IMR-90 (cell line): ENCODE measurements at regions not wholly inside any gene's neighbourhood (a gene's known extent, or its start where the extent isn't known, plus 50 kb on each side); places are given as distances from the start of the nearest gene placed in this dataset.

Experiments
- ATAC-seq: fragments of 200-7000 bp; cut with Tn5 transposase; 2 replicates; pipeline ENCODE4 v1.9.1; 2020; ENCODE audit warnings: low read depth, mild to moderate bottlenecking, moderate library complexity
- BruUV-seq: library from RNA; stranded (reverse); fragments of 400-500 nt; replicated peaks from 2 replicates; lab custom pipeline; 2021; lab: Mats Ljungman, UMichigan
- CTCF ChIA-PET: fragments of 300-600 bp; formaldehyde crosslinking; extraction: SDS; loops from one replicate; lab custom pipeline; 2021; ENCODE audit warnings: antibody characterized with exemption; lab: Yijun Ruan, JAX
- POLR2A ChIA-PET: fragments of 300-600 bp; sonication (Branson Sonifier 250); formaldehyde crosslinking; loops from one replicate; lab custom pipeline; 2022; ENCODE audit warnings: antibody characterized with exemption; ENCODE audit not compliant: unreplicated experiment; lab: Charles Lee
- DNase-seq: peaks from one replicate; pipeline ENCODE4 v3.0.0; 2013
- H2AFZ ChIP-seq: replicated peaks from 2 replicates; pipeline ENCODE3; 2013; ENCODE audit warnings: low read length, mild to moderate bottlenecking; ENCODE audit not compliant: poor library complexity
- H2AK5ac ChIP-seq: 2 replicates; pipeline ENCODE4 v1.6.1; 2013; ENCODE audit warnings: low read depth, low read length, inconsistent platforms
- H2AK9ac ChIP-seq: replicated peaks from 2 replicates; pipeline ENCODE3; 2013; ENCODE audit warnings: mild to moderate bottlenecking, low read depth, low read length, moderate library complexity; ENCODE audit not compliant: poor library complexity
- H2BK120ac ChIP-seq: 2 replicates; pipeline ENCODE4 v1.6.1; 2013; ENCODE audit warnings: low read depth, low read length, inconsistent platforms
- H2BK15ac ChIP-seq: 3 replicates; pipeline ENCODE4 v1.6.1; 2013; ENCODE audit warnings: low read depth, low read length, inconsistent platforms
- H2BK20ac ChIP-seq: 2 replicates; pipeline ENCODE4 v1.6.1; 2013; ENCODE audit warnings: low read depth, mild to moderate bottlenecking, inconsistent platforms, low read length, moderate library complexity
- H2BK5ac ChIP-seq: 2 replicates; pipeline ENCODE4 v1.6.1; 2013; ENCODE audit warnings: mild to moderate bottlenecking, low read depth, low read length, inconsistent platforms; ENCODE audit not compliant: poor library complexity, severe bottlenecking
- H3K14ac ChIP-seq: replicated peaks from 2 replicates; pipeline ENCODE4 v1.6.1; 2013; ENCODE audit warnings: low read depth, low read length, inconsistent platforms
- H3K18ac ChIP-seq: 2 replicates; pipeline ENCODE4 v1.6.1; 2013; ENCODE audit warnings: low read depth, low read length, control low read depth
- H3K23ac ChIP-seq: 2 replicates; pipeline ENCODE4 v1.6.1; 2013; ENCODE audit warnings: low read depth, low read length, inconsistent platforms
- H3K27ac ChIP-seq: 2 replicates; pipeline ENCODE4 v1.5.1; 2013; ENCODE audit warnings: mild to moderate bottlenecking, control low read depth, low read length; ENCODE audit not compliant: insufficient read depth
- H3K27me3 ChIP-seq: 2 replicates; pipeline ENCODE4 v1.6.1; 2013; ENCODE audit warnings: low read length; ENCODE audit not compliant: control insufficient read depth, insufficient read depth
- H3K36me3 ChIP-seq: 2 replicates; pipeline ENCODE4 v1.6.1; 2013; ENCODE audit warnings: low read length, mixed read lengths; ENCODE audit not compliant: control insufficient read depth, insufficient read depth
- H3K4ac ChIP-seq: 2 replicates; pipeline ENCODE4 v1.6.1; 2013; ENCODE audit warnings: low read depth, low read length, inconsistent platforms
- H3K4me1 ChIP-seq: 2 replicates; pipeline ENCODE4 v1.6.1; 2013; ENCODE audit warnings: low read length, mixed read lengths; ENCODE audit not compliant: control insufficient read depth, insufficient read depth
- H3K4me2 ChIP-seq: 2 replicates; pipeline ENCODE4 v1.6.1; 2013; ENCODE audit warnings: low read depth, mild to moderate bottlenecking, control low read depth, low read length, moderate library complexity
- H3K4me3 ChIP-seq: 2 replicates; pipeline ENCODE4 v1.5.1; 2013; ENCODE audit warnings: low read depth, mild to moderate bottlenecking, control low read depth, low read length, moderate library complexity; ENCODE audit not compliant: insufficient read depth
- H3K56ac ChIP-seq: 2 replicates; pipeline ENCODE4 v1.6.1; 2013; ENCODE audit warnings: low read length, inconsistent platforms; ENCODE audit not compliant: insufficient read depth; ENCODE audit errors: extremely low read depth
- H3K79me1 ChIP-seq, 2 experiments: 2 replicates each; pipeline ENCODE4 v1.6.1; 2013; ENCODE audit warnings: low read length in 2 of 2, inconsistent platforms in 1 of 2, low read depth in 1 of 2
- H3K9ac ChIP-seq: 2 replicates; pipeline ENCODE4 v1.6.1; 2013; ENCODE audit warnings: low read depth, low read length, control low read depth
- H3K9me1 ChIP-seq: 2 replicates; pipeline ENCODE4 v1.6.1; 2013; ENCODE audit warnings: low read length, inconsistent platforms; ENCODE audit not compliant: insufficient read depth
- H3K9me3 ChIP-seq: 2 replicates; pipeline ENCODE4 v1.6.1; 2013; ENCODE audit warnings: low read length; ENCODE audit not compliant: control insufficient read depth, insufficient read depth
- H4K20me1 ChIP-seq: 2 replicates; pipeline ENCODE4 v1.6.1; 2013; ENCODE audit warnings: low read length, inconsistent platforms; ENCODE audit not compliant: insufficient read depth
- H4K5ac ChIP-seq: 2 replicates; pipeline ENCODE4 v1.6.1; 2013; ENCODE audit warnings: mild to moderate bottlenecking, low read depth, low read length, control low read depth
- H4K8ac ChIP-seq, 2 experiments: 2 replicates each; pipeline ENCODE4 v1.6.1; 2013; ENCODE audit warnings: low read depth in 2 of 2, low read length in 2 of 2, control low read depth in 1 of 2, inconsistent platforms in 1 of 2
- H4K91ac ChIP-seq: 2 replicates; pipeline ENCODE4 v1.6.1; 2013; ENCODE audit warnings: low read depth, low read length, inconsistent platforms; ENCODE audit not compliant: insufficient read depth
- BHLHE40 ChIP-seq: fragments of 150-350 bp; IDR thresholded peaks from 2 replicates; pipeline ENCODE4 v1.6.1; 2016; ENCODE audit warnings: mild to moderate bottlenecking, low read depth, low read length
- CEBPB ChIP-seq: IDR thresholded peaks from 2 replicates; pipeline ENCODE4 v1.6.1; 2012; ENCODE audit warnings: low read depth, low read length, improper control_type of control experiment
- CHD1 ChIP-seq: IDR thresholded peaks from 2 replicates; pipeline ENCODE4 v1.6.1; 2012; ENCODE audit warnings: low read depth, low read length, improper control_type of control experiment
- FOS ChIP-seq: fragments of 150-350 bp; IDR thresholded peaks from 2 replicates; pipeline ENCODE4 v1.6.1; 2016; ENCODE audit warnings: low read depth, low read length
- MAFK ChIP-seq: IDR thresholded peaks from 2 replicates; pipeline ENCODE4 v1.6.1; 2012; ENCODE audit warnings: low read depth, low read length, improper control_type of control experiment
- MAZ ChIP-seq: IDR thresholded peaks from 2 replicates; pipeline ENCODE4 v1.6.1; 2012; ENCODE audit warnings: low read depth, mild to moderate bottlenecking, low read length, improper control_type of control experiment, moderate library complexity, borderline replicate concordance
- MXI1 ChIP-seq: IDR thresholded peaks from 2 replicates; pipeline ENCODE4 v1.6.1; 2012; ENCODE audit warnings: low read depth, mild to moderate bottlenecking, low read length, moderate library complexity, borderline replicate concordance
- NFE2L2 ChIP-seq: fragments of 150-350 bp; IDR thresholded peaks from 2 replicates; pipeline ENCODE4 v1.6.1; 2016; ENCODE audit warnings: low read depth, mild to moderate bottlenecking, low read length
- POLR2A ChIP-seq: IDR thresholded peaks from 2 replicates; pipeline ENCODE4 v1.6.1; 2012; ENCODE audit warnings: mild to moderate bottlenecking, low read depth, low read length
- RAD21 ChIP-seq: IDR thresholded peaks from 2 replicates; pipeline ENCODE4 v1.6.1; 2012; ENCODE audit warnings: low read length, improper control_type of control experiment
- RCOR1 ChIP-seq: IDR thresholded peaks from 2 replicates; pipeline ENCODE4 v1.6.1; 2012; ENCODE audit warnings: mild to moderate bottlenecking, low read length, improper control_type of control experiment; ENCODE audit not compliant: insufficient replicate concordance
- RFX5 ChIP-seq: IDR thresholded peaks from 2 replicates; pipeline ENCODE4 v1.8.0; 2012; ENCODE audit warnings: low read depth, mild to moderate bottlenecking, low read length, moderate library complexity
- SMC3 ChIP-seq: fragments of 150-350 bp; IDR thresholded peaks from 2 replicates; pipeline ENCODE4 v1.6.1; 2016; ENCODE audit warnings: low read depth, mild to moderate bottlenecking, antibody characterized with exemption, low read length, moderate library complexity
- dilution Hi-C: fragments of 300-500 bp; cut with HindIII; formaldehyde crosslinking; loops from one replicate; pipeline ENCODE4 v1.14.3; 2018; ENCODE audit warnings: low sequenced_read_pairs; ENCODE audit not compliant: unreplicated experiment
- in situ Hi-C: fragments of 300-500 bp; cut with MboI; formaldehyde crosslinking; loops from 3 replicates; pipeline ENCODE4 v1.14.3; 2019; ENCODE audit warnings: low sequenced_read_pairs, inconsistent platforms, mixed read lengths
- intact Hi-C: fragments of 100-400 bp; cut with micrococcal nuclease; formaldehyde crosslinking; loops from 2 replicates; pipeline ENCODE4 v1.10.0; 2022
- TF ChIP-seq, protein P1 (sequence below): fragments of 150-350 bp; IDR thresholded peaks from 2 replicates; pipeline ENCODE4 v1.6.1; 2016; ENCODE audit warnings: low read depth, mild to moderate bottlenecking, low read length, moderate library complexity, borderline replicate concordance
- TF ChIP-seq, protein P2 (sequence below): conservative IDR thresholded peaks from 2 replicates; pipeline ENCODE4 v1.5.1; 2012; ENCODE audit warnings: mild to moderate bottlenecking, low read depth, low read length, improper control_type of control experiment
- TF ChIP-seq, protein P3 (sequence below): fragments of 150-350 bp; IDR thresholded peaks from 2 replicates; pipeline ENCODE4 v1.6.1; 2017; ENCODE audit warnings: mild to moderate bottlenecking, antibody characterized with exemption, low read length, low read depth

- ChIA-PET CTCF (no interaction called here), POLR2A (no interaction called here)
- Histone ChIP-seq H4K8ac (no peak overlapping the region), H3K4ac (no peak overlapping the region), H2AK5ac (no peak overlapping the region), H2AFZ (no peak overlapping the region), H3K4me3 (no peak overlapping the region), H2BK15ac (no peak overlapping the region), H4K5ac (no peak overlapping the region), H3K36me3 (no peaks in the 10 kb centered on the region), H2AK9ac (no peak overlapping the region), H3K56ac (no peak overlapping the region), H3K4me1 (no peaks in the 10 kb centered on the region), H3K23ac (no peak overlapping the region), H3K79me1 (no peaks in the 10 kb centered on the region), H3K27me3 (no peaks in the 10 kb centered on the region), H2BK20ac (no peak overlapping the region), H3K18ac (no peak overlapping the region), H3K9me1 (no peaks in the 10 kb centered on the region), H3K9me3 (no peaks in the 10 kb centered on the region), H3K4me2 (no peak overlapping the region), H3K9ac (no peak overlapping the region), H4K20me1 (no peaks in the 10 kb centered on the region), H4K91ac (no peak overlapping the region), H2BK120ac (no peak overlapping the region), H3K27ac (no peak overlapping the region), H3K14ac (no peak overlapping the region), H2BK5ac (no peak overlapping the region)
- dilution Hi-C loops: no loop called here
- in situ Hi-C loops: no loop called here
- intact Hi-C loops: no loop called here
- BruUV-seq: no TSS peak
- TF ChIP-seq RAD21 (no peak), BHLHE40 (no peak), FOS (no peak), CHD1 (no peak), MAFK (no peak), SMC3 (no peak), MXI1 (no peak), NFE2L2 (no peak), RCOR1 (no peak), CEBPB (no peak), POLR2A (no peak), RFX5 (no peak), MAZ (no peak)
- TF ChIP-seq, protein P1, sequence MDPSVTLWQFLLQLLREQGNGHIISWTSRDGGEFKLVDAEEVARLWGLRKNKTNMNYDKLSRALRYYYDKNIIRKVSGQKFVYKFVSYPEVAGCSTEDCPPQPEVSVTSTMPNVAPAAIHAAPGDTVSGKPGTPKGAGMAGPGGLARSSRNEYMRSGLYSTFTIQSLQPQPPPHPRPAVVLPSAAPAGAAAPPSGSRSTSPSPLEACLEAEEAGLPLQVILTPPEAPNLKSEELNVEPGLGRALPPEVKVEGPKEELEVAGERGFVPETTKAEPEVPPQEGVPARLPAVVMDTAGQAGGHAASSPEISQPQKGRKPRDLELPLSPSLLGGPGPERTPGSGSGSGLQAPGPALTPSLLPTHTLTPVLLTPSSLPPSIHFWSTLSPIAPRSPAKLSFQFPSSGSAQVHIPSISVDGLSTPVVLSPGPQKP: no peak
- TF ChIP-seq, protein P2, sequence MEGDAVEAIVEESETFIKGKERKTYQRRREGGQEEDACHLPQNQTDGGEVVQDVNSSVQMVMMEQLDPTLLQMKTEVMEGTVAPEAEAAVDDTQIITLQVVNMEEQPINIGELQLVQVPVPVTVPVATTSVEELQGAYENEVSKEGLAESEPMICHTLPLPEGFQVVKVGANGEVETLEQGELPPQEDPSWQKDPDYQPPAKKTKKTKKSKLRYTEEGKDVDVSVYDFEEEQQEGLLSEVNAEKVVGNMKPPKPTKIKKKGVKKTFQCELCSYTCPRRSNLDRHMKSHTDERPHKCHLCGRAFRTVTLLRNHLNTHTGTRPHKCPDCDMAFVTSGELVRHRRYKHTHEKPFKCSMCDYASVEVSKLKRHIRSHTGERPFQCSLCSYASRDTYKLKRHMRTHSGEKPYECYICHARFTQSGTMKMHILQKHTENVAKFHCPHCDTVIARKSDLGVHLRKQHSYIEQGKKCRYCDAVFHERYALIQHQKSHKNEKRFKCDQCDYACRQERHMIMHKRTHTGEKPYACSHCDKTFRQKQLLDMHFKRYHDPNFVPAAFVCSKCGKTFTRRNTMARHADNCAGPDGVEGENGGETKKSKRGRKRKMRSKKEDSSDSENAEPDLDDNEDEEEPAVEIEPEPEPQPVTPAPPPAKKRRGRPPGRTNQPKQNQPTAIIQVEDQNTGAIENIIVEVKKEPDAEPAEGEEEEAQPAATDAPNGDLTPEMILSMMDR: no peak
- TF ChIP-seq, protein P3, sequence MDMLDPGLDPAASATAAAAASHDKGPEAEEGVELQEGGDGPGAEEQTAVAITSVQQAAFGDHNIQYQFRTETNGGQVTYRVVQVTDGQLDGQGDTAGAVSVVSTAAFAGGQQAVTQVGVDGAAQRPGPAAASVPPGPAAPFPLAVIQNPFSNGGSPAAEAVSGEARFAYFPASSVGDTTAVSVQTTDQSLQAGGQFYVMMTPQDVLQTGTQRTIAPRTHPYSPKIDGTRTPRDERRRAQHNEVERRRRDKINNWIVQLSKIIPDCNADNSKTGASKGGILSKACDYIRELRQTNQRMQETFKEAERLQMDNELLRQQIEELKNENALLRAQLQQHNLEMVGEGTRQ: no peak
- DNase-seq: no peak
- ATAC-seq: no peak
These were observed 250.3 kb downstream of the ATG4C start for GRCh38 chr1:63034256-63034655.
